ENCODE measurements at regions not wholly inside any gene's neighbourhood (a gene's known extent, or its start where the extent isn't known, plus 50 kb on each side); places are given as distances from the start of the nearest gene placed in this dataset.
"Not testable (repeated sequence)": the region's sequence is repeated elsewhere in the genome, so short reads cannot be mapped to it uniquely, and the experiment has no call there.

GRCh38 chr22:44635567-44635966, 66.4 kb upstream of the PRR5 start:
- Mint-ChIP-seq H3K27me3 (peaks cover 44% of the 10 kb centered on the region), H3K9me3 (peaks cover 15% of the 10 kb centered on the region)
- not testable (repeated sequence) for H3K36me3 Mint-ChIP-seq, H3K4me3 Mint-ChIP-seq, H3K4me1 Mint-ChIP-seq, H3K27ac Mint-ChIP-seq, ATAC-seq

- no peak overlapping the region for H3K27ac Mint-ChIP-seq
- no peaks in the 10 kb centered on the region for H3K4me1 Mint-ChIP-seq
- ATAC-seq = peak; percentile 56
- H3K36me3 Mint-ChIP-seq = peaks cover 5% of the 10 kb centered on the region
- H3K27me3 Mint-ChIP-seq = peaks cover 41% of the 10 kb centered on the region
- H3K4me3 Mint-ChIP-seq = no peak overlapping the region
- H3K9me3 Mint-ChIP-seq = peaks cover 15% of the 10 kb centered on the region
Measured at GRCh38 chr22:44634426-44635321, 67.3 kb upstream of the PRR5 start.

GRCh38 chr22:44633647-44634046, 68.4 kb upstream of the PRR5 start:
- Mint-ChIP-seq H3K27ac (no peak overlapping the region), H3K4me3 (no peak overlapping the region), H3K9me3 (peaks cover 15% of the 10 kb centered on the region), H3K36me3 (peaks cover 5% of the 10 kb centered on the region), H3K4me1 (no peaks in the 10 kb centered on the region), H3K27me3 (peaks cover 42% of the 10 kb centered on the region)
- no peak for ATAC-seq

GRCh38 chr22:44632541-44633396, 69.2 kb upstream of the PRR5 start:
- Mint-ChIP-seq H3K36me3 (peaks cover 5% of the 10 kb centered on the region), H3K27me3 (peaks cover 51% of the 10 kb centered on the region), H3K9me3 (peaks cover 15% of the 10 kb centered on the region), H3K4me1 (no peaks in the 10 kb centered on the region), H3K27ac (no peak overlapping the region), H3K4me3 (no peak overlapping the region)
- ATAC-seq = no peak

DNA sequence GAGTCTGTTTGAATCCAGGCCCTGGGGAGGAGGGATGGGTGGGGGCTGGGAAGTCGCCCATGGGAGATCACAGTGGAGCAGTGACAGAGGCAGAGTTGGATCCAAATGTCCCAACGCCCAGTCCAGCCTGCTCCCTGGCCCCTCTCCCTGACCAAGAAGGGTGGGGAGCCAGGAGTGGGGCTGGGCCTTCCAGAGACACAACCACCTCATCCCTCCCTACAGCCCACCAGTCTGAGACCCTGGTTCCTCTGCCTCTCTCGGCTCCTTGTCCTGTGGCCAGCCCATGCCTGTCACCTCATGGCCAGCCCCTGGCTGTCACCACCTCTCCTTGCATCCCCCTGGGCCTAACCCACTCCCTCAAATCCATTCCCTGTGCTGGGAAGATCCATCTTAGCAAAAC, 71.2 kb upstream of the PRR5 start:
- H3K9me3 Mint-ChIP-seq = peaks cover 4% of the 10 kb centered on the region
- no peak for ATAC-seq
- no peak overlapping the region for H3K27ac Mint-ChIP-seq
- no peaks in the 10 kb centered on the region for H3K4me1 Mint-ChIP-seq
- H3K4me3 Mint-ChIP-seq = no peak overlapping the region
- H3K27me3 Mint-ChIP-seq = peaks cover 54% of the 10 kb centered on the region
- peaks cover 5% of the 10 kb centered on the region for H3K36me3 Mint-ChIP-seq

DNA sequence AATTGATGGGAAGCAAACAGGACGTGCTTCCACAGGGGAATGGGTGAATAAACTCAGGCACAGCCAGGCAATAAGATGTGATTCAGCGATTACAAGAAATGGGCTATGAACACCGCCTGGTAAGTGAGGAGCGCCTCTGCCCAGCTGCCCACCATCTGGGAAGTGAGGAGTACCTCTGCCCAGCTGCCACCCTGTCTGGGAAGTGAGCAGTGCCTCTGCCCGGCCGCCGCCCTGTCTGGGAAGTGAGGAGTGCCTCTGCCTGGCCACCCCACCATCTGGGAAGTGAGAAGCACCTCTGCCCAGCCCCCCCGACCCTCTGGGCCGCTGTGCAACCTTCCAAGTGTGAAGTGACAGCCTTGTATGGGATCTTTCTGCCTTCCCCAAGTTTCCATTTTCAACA, 73.2 kb upstream of the PRR5 start:
- Mint-ChIP-seq H3K36me3 (peaks cover 5% of the 10 kb centered on the region), H3K27ac (no peak overlapping the region), H3K4me1 (no peaks in the 10 kb centered on the region), H3K27me3 (peaks cover 69% of the 10 kb centered on the region), H3K9me3 (peaks cover 4% of the 10 kb centered on the region), H3K4me3 (no peak overlapping the region)
- ATAC-seq = no peak

- no peak for ATAC-seq
- no peak overlapping the region for H3K4me3 Mint-ChIP-seq
- peaks cover 75% of the 10 kb centered on the region for H3K27me3 Mint-ChIP-seq
- H3K27ac Mint-ChIP-seq = no peak overlapping the region
- no peaks in the 10 kb centered on the region for H3K4me1 Mint-ChIP-seq
- H3K36me3 Mint-ChIP-seq = peaks cover 5% of the 10 kb centered on the region
- peaks cover 4% of the 10 kb centered on the region for H3K9me3 Mint-ChIP-seq
Measured at GRCh38 chr22:44628273-44628672, 73.7 kb upstream of the PRR5 start.

- ATAC-seq = no peak
- H3K27me3 Mint-ChIP-seq = peaks cover 81% of the 10 kb centered on the region
- H3K4me3 Mint-ChIP-seq = no peak overlapping the region
- peaks cover 5% of the 10 kb centered on the region for H3K36me3 Mint-ChIP-seq
- H3K9me3 Mint-ChIP-seq = peaks cover 4% of the 10 kb centered on the region
- H3K4me1 Mint-ChIP-seq = no peaks in the 10 kb centered on the region
- H3K27ac Mint-ChIP-seq = no peak overlapping the region
Measured at GRCh38 chr22:44627521-44628139, 74.4 kb upstream of the PRR5 start.

DNA sequence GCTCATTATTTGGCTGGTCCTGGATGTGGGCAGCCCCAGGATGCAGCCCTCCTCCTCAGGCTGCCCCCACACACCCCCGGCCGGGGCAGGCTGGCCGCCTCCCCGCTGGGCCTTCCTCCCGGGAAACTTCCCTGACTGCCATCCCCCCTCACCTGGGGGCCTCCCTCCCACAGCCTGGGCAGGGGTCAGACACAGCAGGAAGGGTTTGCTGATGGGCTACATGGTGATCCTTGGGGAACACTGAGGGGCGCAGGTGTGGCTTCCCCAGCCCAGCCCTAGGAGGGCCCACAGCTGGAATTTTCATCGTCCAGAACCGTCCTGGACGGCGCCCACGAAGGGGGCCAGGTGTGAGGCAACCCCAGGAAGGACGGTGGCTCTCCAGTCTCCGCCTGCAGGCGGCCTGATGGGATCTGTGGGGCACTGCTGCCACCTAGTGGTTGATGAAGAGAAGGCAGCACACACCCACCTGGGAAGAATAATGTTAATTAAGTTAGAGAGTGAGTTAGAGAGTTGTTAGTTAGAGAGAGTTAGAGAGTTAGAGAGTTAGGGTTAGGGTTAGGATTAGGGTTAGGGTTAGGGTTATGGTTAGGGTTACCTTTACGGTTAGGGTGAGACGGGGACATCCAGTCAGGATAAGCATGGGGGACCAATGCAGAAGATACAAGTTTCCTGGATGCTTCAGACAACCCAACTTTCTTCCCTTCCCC, 75.9 kb upstream of the PRR5 start:
- Mint-ChIP-seq H3K27ac (no peak overlapping the region), H3K4me3 (no peak overlapping the region), H3K36me3 (peaks cover 3% of the 10 kb centered on the region), H3K4me1 (no peaks in the 10 kb centered on the region), H3K9me3 (peaks cover 3% of the 10 kb centered on the region), H3K27me3 (peaks cover 77% of the 10 kb centered on the region)
- peak; percentile 60 for ATAC-seq

- no peak overlapping the region for H3K27ac Mint-ChIP-seq
- H3K4me3 Mint-ChIP-seq = no peak overlapping the region
- H3K27me3 Mint-ChIP-seq = peaks cover 71% of the 10 kb centered on the region
- H3K4me1 Mint-ChIP-seq = no peaks in the 10 kb centered on the region
- no peak for ATAC-seq
- no peaks in the 10 kb centered on the region for H3K36me3 Mint-ChIP-seq
- H3K9me3 Mint-ChIP-seq = no peaks in the 10 kb centered on the region
Measured at GRCh38 chr22:44625421-44625760, 76.6 kb upstream of the PRR5 start.

- Mint-ChIP-seq H3K9me3 (no peaks in the 10 kb centered on the region), H3K27ac (no peak overlapping the region), H3K36me3 (no peaks in the 10 kb centered on the region), H3K27me3 (peaks cover 70% of the 10 kb centered on the region), H3K4me1 (no peaks in the 10 kb centered on the region), H3K4me3 (no peak overlapping the region)
- ATAC-seq = no peak
Measured at GRCh38 chr22:44624689-44625420, 77.1 kb upstream of the PRR5 start.

DNA sequence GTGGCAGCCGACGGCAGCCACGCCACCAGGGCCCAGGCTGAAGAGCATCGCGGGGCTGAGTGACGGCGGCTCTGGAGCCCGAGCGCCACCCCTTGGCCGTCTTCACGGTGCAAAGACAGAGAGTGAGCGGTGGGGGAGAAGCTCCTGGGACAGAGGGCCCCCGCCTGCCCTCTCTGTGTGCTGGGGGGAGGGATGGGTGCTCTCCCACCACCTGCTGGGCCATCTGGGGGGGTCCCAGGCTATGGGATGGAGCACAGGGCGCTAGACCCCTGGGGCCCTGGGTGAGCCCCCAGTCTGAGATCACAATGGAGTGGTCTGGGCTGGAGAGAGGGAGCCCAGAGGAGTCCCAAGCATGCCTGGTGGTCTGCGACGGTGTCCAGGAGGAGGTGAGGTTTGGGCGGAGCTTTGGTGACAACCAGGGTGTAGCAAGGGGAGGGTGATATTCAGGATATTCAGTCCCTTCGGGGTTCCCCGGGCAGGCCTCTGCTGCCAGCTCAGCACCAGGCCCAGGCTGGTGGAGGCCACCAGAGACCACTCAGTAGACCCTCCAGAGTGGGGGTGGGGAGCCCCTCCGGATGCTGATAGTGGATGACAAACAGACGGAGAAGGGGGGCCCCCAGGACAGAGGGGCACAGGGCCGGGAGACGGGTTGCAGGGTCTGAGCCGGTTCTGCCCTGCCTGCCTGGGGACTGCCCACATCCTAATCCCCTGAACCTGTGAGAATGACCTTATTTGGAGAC, 78.1 kb upstream of the PRR5 start:
- ATAC-seq = peak; percentile 40
- no peaks in the 10 kb centered on the region for H3K4me1 Mint-ChIP-seq
- no peaks in the 10 kb centered on the region for H3K9me3 Mint-ChIP-seq
- no peak overlapping the region for H3K4me3 Mint-ChIP-seq
- no peaks in the 10 kb centered on the region for H3K36me3 Mint-ChIP-seq
- peaks cover 61% of the 10 kb centered on the region for H3K27me3 Mint-ChIP-seq
- H3K27ac Mint-ChIP-seq = peak overlapping the region; percentile 3

DNA sequence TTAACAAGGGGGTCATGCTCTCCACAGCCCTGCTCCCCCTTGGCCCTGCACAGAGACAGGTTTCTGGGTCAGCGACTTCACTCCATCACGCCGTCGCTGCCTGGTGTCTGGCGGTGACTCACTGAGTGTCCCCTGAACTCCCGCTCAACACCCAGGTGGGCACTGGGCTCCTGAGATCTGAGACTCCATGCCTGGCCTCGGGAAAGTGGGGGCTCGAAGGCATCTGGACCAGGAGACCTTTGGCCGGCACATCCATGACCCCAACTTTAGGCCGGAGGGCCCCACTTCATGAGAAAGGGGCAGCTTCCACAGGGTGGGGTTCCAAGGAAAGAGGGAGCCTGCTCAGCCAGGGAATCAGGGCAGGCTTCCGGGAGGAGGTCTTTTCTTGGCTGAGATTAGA, 79.3 kb upstream of the PRR5 start:
- ATAC-seq = no peak
- H3K4me3 Mint-ChIP-seq = no peak overlapping the region
- H3K4me1 Mint-ChIP-seq = no peaks in the 10 kb centered on the region
- no peak overlapping the region for H3K27ac Mint-ChIP-seq
- no peaks in the 10 kb centered on the region for H3K9me3 Mint-ChIP-seq
- no peaks in the 10 kb centered on the region for H3K36me3 Mint-ChIP-seq
- H3K27me3 Mint-ChIP-seq = peaks cover 48% of the 10 kb centered on the region

GRCh38 chr22:44622147-44622427, 79.9 kb upstream of the PRR5 start:
- Mint-ChIP-seq H3K27ac (no peak overlapping the region), H3K27me3 (peaks cover 42% of the 10 kb centered on the region), H3K36me3 (no peaks in the 10 kb centered on the region), H3K4me1 (no peaks in the 10 kb centered on the region), H3K9me3 (no peaks in the 10 kb centered on the region), H3K4me3 (no peak overlapping the region)
- no peak for ATAC-seq

All from stimulated activated memory B cell treated with anti-CD40 and anti-IgM and Interleukin-4, amounts not matched to agents 10 μg/mL and 1 μg/mL and 100 μg/mL, for 72 hours (primary cell).